SK-N-SH treated with all-trans-retinoic acid at 6 μM for 48 hours (cell line): ENCODE measurements at regions not wholly inside any gene's neighbourhood (a gene's known extent, or its start where the extent isn't known, plus 50 kb on each side); places are given as distances from the start of the nearest gene placed in this dataset.

Source experiments
- ARNTL ChIP-seq: fragments of 450-650 bp; formaldehyde crosslinking; IDR thresholded peaks from 2 replicates; pipeline ENCODE4 v1.5.0; 2020; ENCODE audit warnings: low read depth, mild to moderate bottlenecking, moderate library complexity, borderline replicate concordance
- RARB ChIP-seq: fragments of 250-450 bp; sonication (Bioruptor Pico); IDR thresholded peaks from 2 replicates; pipeline ENCODE4 v1.8.0; 2021; ENCODE audit warnings: mild to moderate bottlenecking, moderate library complexity

- TF ChIP-seq ARNTL (CRISPR knock-in tag), result no peak
- no peak for TF ChIP-seq RARB
Measured at GRCh38 chr3:110933821-110934426, 137.7 kb upstream of the NECTIN3 start.
